NCI-H748 treated with DMSO at 0.1 percent for 48 hours (cell line): ENCODE measurements at regions not wholly inside any gene's neighbourhood (a gene's known extent, or its start where the extent isn't known, plus 50 kb on each side); places are given as distances from the start of the nearest gene placed in this dataset.

ENCODE experiments used
- DNase-seq: peaks from one replicate; lab custom pipeline; 2025; lab: John Stamatoyannopoulos, UW

DNA sequence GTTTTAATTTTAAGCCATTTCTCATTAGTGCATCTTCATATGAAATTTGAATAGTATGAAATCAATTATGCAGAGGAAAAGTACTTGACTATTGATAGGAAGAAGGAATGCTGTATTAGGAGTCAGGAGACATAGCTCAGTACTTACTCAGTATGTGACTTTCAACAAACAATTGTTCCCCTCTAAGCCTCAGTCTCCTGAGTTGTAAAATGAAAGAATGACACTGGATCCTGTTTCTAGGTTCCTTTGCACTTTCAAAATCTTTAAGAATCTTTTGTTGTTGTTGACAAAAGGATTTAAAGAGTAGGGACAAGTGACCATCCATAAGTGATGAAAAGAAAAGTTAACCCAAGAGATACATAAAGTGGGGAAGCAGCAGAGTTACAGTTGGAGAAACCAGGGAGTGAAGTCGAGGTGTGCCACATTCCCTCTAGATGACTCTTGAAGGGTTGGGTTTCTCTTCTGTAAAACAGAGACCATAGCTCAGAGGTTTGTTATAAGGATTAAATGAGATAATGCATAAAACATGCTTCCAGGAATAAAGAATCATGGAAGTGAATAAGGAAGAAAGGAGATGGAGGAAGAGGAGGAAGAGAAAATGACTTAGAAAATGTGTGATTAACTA, 105.7 kb upstream of the KCNJ15 start:
- DNase-seq, result no peak

DNA sequence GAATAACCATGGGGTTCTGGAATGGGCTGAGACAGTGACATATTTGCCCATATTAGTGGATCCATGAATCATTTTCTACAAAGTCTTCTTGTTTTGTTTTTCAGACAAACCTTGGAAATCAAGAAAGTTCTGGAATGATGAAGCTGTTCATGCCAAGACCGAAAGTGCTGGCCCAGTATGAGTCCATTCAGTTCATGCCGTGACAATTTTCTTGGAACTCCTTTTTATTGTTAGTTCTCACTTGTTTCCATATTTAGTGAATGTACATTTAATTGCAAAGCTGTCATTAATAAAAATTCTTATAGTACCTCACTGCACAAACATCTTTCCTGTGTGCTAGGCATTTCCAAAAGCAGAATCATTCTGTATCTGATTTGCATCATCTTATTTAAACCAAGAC, 100.6 kb upstream of the KCNJ15 start:
- DNase-seq, result no peak

DNA sequence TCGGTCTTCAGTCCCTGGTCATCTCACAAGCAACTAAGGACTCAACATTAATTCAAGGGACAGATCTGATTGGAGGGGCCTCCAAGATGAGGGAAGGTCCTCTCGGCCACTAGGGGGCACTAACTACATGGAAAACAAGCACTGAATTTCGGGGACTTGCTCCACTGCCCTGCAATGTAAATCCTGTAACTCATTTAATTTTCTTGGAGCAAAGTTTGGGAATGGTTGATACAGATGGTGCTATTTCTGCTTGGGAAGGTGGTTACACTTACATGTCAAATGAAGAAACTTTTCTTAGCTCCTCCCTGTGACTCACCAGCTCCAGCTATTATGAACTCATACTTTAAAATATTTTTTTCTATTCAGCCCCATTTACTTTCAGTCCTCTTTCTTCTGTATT, 97.4 kb upstream of the KCNJ15 start:
- DNase-seq, result peak; percentile 37

DNA sequence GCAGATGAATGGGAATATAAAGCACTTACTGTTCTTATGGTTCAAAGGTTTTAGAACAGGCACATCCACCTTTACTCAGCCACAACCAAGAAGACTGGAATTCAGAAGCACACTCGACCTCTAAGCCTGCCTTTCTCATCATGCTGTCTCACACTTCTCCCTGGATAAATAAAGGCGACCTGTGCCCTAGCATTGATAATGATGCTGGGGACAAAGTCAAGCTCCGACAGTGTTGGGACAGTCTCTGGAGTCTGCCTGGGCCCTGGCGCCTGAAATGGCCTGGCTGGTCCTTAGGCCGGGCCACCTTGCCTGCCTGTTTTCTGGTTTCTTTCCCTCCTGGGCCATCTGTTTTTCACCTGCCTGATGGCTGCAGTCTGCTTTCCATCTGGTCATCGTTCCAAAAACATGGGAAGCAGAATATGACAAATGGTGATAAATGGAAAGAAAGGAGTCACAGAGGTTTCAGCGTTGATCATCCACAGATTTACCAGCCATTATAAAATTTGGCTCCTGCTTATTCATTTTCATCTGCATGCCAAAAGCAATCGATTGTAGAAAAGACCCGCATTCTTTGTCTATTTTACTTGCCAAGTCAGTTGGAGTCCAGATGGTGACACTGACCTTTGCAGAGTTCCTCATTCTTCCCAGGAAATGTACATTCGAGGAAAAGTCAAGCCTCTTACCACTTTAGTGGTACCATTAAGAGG, 91.2 kb upstream of the KCNJ15 start:
- DNase-seq, result no peak

DNA sequence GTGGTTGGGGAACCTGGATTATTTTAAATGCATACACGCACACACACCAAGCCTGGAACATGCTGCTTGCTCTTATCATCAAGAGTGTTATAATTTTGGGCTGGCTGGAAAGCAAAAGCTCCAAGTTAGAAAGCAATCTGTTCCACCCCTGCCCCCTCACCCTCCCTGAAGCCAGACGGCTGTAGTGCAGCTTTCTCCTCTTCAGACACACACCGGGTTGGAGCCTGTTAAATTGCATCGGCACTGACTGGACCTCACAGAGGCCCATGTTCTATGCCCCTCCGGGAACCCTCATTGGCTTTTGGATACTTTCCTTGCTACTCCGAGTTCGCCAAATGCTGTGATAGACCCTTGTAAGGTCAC, 90.6 kb upstream of the KCNJ15 start:
- no peak for DNase-seq

DNA sequence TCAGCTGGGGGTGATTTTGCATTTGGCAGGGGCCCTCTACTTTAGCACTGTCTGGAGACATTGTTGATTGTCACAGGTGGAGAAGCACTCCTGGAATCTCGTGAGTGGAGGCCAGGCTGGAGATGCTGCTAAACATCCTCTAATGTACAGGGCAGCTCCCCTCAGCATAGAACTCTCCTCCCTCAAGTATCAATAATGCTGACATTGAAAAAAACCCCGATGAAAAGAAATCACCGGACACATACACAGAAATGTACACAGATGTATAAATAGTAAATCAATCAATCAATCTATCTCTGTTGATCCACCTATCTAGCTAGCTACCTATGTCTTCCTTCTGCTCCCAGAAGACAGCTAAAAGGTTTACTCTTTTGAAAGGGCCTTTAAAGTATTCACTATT, 89.4 kb upstream of the KCNJ15 start:
- DNase-seq, result no peak

DNA sequence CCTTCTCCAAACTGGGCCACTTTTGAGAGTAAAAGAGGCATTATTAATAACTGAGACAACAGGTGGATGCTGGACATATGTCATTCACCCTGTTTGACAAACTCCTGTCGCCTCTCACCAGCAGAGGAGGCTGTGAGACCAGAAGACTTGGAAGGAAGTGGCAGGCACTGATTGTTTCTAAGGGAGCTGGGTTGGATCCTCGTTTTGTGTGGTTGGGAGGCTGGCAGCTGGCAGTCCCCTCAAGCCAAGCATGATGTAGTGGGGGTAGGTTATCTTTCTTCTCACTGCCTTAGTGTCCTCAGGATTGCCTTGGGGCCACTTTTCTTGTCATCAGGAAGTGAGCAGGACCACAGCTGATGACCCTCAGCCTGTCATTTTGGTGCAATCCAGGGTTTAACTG, 86.5 kb upstream of the KCNJ15 start:
- DNase-seq, result peak; percentile 7

DNA sequence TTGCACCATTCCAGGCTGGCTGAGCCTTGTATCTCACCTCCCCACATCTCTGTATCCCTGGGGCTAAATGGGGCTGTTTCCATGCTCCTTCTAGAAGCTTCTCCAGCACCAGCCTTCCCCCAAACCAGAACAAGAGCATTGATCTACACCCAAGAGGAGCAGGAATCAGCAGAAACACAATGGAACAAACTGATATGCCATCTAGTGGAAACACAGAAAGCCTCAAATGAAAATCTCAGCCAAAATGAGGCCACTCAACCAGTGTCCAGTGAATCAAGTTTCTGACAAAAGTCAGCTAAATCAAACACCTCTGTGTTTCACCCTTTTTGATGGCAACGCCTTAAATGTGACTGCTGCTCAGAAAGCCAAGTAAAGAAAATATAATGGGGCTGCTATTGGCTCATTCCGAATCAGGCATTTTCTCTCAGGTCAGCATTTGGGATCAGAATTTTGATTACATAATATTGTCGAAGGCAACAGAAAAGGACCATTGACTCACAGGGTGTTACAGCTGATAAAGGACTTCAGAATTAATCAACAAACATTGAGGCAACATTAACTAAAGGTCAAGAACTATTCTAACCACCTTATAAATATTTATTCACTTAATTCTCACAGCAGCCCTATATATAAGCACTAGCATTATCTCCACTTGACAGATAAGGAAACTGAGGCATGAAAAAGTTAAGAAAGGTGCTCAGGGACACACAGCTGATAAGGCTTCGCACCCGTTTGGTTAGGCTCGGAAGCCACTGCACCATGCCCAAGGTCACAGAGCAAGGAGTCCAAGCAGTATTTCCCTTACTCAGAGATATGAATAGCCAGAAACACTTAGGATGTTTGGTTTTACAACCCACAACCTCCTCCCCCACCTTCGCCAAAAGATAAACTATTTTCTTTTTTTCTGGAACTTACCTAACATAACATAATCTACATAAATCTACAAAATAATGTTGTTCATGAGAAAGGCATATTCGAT, 85.8 kb upstream of the KCNJ15 start:
- no peak for DNase-seq

DNA sequence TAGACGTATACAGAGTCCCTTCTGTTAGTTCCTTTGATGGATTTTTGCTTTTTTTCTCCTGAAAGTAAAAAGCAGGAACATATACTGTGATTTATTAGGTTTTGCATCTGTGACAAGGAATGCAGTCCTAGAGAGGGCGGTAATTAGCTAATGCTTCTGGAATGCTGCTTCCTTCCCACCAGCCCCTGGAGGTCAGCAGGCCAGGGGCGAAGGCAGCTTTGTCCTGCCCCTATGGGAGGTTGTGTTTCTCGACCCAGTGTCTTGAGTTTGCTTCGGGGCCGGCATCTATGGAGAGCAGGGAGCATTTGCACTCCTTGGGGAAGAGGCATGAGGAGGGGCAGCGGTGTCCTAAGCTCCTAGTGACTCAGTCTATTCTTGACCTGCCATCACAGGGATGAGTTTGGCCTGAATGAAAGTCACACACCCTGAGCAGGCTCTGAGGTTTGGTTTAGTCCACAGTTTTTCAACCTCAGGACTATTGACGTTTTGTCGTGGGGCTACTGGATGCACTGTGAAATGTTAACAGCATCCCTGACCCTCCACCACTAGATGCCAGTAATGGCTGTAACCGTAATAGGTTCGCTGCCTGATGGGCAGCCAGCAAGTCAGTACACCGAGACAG, 85.0 kb upstream of the KCNJ15 start:
- DNase-seq, result no peak

DNA sequence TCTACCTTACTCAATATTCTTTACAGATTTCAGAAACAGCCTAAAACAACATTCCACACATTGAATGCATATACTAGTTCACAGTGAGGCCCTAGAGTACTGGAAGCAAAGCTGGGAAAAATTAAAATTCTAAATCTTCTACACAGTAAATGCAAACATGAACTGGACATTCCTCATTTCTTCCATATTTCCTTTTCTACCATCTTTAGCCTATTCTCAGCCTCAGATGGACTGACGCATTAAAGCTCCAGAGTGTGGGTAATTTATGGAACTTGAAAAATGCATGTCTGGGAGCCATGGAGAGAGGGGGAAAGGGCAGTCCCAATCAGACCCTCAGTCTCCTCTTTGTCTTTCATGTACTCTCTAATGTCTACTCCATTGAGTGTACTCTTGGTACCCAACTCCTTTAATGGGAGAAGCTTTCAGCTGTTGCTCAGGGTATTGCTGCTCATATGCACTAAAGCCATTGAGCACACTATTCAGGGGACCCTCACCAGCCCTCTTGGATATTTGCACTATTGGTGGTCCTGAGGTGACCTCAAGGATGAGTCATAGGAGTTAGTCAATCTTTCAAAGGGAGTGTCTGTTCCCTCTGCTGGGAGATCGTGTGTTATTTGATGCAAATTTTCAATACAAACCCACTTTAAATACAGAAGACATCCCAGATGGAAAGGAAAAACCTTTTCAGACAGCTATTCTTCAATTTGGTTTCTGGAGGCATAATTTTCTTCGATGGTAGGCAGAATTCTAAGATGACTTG, 83.3 kb upstream of the KCNJ15 start:
- DNase-seq, result no peak

DNA sequence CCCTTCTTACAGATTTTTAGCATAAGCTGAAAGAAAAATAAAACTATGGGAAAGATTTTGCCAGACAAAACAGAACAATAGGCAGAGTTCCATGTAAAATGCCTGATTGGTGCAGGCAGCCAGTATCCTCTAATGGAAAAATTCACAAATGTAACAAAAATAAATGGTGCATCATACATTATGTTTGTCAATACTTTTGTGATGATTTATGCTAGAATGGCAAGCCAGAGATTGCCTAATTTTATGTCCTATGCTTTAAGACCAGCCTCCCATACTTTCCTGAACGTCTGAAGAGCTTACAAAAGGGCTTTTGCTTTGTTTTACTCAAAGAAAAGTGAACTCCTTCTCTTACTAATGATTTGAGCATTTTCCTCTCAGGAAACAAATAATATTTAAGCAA, 81.5 kb upstream of the KCNJ15 start:
- no peak for DNase-seq

DNA sequence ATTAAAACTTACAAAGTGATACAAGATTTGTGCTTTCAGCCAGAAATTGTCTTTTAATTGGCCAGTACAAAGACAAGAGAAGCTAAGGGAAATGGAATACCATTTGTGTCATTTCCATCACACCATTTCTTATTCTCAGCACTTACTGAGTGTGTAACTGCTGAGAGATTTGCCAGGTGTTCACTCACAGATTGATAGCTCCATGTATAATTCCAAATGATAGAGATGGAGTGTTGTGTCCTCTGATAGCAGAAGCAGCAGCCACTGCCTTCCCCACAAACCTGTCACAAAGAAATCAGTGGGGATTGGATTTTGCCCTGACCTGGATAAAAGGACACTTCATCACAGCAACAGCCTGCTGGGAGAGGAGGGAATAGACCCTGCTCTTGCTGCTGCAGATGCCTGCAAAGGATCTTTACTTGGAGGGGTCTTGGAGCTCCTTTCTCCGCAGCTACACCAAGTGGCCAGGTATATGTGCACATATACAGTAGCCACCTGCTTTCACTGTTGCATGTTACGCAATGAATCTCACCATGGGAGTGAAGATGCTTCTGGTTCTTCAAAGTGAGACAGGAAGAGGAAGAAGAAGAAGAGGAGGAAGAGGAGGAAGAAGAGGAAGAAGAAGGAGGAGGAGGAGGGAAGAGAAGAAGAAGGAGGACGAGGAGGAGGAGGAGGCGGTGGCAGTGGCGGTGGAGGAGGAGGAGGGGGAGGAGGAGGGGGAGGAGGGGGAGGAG, 78.7 kb upstream of the KCNJ15 start:
- DNase-seq, result no peak

DNA sequence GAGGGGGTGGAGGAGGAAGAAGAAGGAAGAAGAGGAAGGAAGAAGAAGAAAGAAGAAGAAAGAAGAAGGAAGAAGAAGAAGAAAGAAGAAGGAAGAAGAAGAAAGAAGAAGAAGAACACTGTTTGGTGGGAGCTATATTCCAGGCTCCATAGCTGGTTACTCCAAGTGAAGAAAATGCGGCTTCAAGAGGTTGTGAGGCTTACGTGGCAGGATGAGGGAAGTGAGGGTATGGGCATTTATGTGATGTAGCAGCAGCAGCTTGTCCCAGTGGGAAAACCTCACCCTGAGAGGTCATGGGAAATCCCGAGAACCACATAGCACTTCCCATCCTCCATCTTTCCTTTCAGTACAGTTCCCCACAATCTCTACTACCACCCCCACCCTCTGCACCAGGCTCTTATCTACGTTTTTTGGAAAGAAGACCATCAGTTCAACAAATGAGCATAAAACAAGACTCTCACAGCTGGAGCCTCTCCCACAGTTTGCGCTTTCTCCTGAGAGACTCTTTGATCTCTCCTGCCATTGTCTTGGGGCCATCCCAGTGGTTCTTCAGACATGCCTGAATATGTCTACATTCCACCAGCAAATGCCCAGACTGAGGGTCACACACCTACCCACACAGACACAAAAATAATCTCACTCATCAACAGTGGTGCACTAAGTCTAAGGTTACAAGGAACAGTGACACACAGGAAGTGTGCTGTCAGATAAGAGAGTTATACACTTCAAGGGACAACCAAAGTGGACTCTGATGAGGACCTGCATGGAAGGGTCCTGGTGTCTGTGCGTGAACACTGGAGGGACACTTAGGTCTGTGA, 77.9 kb upstream of the KCNJ15 start:
- no peak for DNase-seq

DNA sequence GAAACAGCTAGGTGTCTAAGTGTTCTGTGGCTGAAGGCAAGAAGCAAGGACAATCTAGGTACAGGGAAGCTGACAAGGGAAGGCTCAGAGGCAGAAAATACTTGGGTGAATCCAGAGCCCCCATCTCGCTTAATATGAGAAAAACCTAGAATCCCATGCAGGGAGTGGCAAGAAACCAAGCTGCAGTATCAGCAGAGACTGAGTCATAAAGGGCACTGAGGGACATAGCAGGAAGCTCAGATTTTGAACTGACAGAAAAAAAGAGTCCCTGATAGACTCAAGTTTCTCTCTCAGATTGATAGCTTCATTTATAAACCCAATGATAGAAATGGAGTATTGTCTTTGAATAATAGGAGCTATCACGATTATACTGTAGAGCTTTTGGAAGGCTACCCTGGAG, 77.3 kb upstream of the KCNJ15 start:
- DNase-seq, result no peak

DNA sequence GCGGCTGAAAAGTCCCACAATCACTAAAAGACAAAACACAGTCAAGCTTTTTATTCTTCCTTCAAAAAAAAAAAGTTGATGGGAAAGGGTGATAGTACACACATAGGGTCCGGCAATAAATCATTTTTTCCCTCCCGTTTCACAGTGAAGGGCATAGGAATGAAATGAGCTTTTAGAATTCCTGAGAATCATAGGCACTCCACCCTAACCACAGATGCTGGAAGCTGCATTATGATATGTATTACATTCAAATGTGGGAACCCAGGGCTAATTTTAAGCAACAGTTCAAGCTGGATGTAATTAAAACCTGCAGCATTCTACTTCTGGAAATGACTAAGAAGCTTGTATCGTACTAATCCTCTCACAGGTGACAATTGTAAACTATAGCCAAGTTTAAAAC, 75.7 kb upstream of the KCNJ15 start:
- no peak for DNase-seq

DNA sequence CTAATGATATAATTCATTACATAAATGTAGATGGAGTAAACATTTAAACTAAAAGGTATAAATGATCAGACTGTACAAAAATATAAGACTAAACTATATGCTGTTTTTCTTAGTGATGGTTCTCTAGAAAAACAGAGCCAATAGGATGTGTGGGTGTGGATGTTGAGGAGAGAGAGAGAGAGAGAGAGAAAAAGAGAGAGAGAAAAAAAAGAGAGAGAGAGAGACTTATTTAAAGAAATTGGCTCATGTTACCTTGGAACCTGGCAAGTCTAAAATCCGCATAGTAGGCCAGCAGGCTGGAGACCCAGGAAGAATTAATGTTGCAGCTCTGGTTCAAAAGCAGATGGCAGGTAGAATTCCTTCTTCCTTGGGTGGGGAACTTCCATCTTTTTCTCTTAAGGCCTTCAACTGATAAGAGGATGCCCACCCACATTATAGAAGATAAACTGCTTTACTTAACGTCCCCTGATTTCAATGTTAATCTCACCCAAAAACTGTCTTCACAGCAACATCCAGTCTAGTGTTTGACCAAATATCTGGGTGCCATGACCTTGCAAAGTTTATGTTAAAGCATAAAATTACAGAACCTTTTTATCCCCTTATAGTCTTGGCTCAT, 74.3 kb upstream of the KCNJ15 start:
- no peak for DNase-seq

DNA sequence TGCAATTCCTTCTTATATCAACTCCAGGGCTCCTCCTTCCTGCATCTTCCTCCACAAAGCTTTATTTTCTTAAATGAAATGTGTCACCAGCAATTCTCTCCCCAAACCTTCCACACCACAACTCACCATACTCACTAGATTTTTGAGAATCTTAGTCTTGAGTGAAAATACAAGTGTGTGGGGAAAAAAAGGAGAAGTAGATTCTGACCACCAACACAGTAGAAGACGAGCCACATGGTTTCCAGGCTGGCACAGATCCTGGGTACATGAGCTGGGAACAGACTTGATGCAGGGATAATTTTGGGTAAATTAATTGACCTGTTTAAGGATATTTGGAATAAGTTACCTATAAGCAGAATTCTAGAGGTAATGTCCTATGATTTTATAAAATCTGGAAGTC, 72.8 kb upstream of the KCNJ15 start:
- no peak for DNase-seq

DNA sequence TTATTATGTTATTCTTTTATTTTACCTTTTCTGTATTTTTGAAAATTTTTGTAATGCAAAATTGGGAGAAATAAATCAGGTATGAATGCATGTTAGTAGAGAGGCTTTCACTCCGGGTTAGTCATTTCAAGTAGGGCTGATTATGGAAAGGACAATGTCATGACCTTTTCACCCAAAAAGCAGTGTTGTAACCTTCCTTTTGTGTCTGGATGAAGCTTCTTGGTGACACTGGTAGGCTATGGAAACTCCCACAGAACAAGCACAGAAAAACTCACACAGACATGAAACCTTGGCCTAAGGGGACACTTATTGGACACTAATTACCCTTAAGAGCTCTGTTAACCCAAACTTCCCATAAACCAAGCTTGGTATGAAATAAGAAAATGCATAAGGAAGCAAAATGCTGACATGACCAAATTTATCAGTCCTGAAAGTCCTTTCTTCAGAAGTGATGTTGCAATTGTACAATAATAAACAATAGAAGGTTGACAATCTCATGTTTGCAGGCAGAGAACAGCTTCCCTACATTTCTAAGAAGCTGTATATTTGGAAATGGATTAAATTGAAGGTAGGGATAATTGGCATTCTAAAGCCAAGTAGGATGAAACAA, 70.0 kb upstream of the KCNJ15 start:
- DNase-seq, result no peak

DNA sequence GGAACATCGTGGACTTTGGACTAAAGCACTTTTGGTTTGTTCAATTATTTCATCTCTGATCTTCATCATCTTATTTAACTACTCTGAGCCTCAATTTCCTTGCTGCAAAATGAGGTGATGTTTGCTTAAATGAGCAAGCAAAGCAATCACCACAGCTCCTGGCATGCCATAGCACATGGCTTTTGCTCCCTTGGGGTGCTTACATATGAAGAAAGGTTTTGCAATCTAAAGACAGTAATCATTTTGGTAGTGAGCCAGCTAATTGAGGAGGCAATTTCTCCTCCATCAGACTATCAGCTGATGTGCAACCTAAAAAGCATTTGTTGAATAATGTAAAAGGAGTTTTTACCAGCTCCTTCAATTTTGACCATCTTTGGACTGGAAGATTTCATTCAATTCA, 68.8 kb upstream of the KCNJ15 start:
- DNase-seq, result no peak
